ENCODE measurements at regions not wholly inside any gene's neighbourhood (a gene's known extent, or its start where the extent isn't known, plus 50 kb on each side); places are given as distances from the start of the nearest gene placed in this dataset.

DNA sequence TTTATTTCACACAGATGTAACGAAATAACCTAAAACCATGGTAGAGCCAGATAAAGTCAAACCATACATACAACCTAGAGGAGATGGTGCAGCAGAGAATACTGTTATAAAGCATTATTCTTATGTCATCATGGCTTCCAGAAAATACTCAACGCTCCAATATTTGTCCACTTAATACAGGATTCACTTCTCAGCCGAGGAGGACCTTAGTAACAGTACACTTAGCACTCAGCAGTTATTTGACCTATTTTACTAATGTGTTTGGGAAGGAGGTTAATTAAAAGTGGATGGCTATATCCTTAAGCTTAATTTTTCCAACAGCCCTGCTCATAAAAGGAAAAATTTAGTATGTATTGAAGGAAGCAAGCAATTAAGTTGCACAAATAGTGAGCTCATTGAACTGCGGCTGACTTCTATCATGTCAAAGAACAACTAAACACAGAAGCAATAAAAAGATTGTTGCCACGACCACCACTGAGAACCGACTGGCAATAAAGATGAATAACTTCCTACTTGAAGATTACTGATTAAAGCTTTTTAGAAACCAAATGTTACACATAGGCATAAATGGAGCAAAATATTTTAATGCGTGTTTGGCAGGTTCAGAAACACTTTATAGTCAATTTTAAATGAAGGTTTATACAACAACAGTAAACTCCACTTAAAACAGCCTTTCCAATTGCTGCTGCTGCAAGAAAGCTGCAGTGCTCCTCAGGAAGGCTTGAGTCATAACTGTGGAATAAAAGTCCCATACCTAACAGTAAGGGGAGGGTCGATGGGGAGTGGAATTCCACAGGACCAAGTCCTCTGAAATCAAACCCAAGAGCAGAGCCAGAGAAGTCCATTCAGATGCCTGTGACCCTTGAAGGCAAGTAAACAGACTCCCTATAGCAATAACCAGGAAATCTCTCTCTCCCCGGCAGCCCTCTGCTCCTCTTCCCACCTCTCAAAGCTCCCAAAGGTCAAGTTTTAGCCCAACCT is 218.9 kb upstream of the CDKN3 start:
- TF ChIP-seq, protein P1, sequence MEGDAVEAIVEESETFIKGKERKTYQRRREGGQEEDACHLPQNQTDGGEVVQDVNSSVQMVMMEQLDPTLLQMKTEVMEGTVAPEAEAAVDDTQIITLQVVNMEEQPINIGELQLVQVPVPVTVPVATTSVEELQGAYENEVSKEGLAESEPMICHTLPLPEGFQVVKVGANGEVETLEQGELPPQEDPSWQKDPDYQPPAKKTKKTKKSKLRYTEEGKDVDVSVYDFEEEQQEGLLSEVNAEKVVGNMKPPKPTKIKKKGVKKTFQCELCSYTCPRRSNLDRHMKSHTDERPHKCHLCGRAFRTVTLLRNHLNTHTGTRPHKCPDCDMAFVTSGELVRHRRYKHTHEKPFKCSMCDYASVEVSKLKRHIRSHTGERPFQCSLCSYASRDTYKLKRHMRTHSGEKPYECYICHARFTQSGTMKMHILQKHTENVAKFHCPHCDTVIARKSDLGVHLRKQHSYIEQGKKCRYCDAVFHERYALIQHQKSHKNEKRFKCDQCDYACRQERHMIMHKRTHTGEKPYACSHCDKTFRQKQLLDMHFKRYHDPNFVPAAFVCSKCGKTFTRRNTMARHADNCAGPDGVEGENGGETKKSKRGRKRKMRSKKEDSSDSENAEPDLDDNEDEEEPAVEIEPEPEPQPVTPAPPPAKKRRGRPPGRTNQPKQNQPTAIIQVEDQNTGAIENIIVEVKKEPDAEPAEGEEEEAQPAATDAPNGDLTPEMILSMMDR (IDR thresholded peaks at IDR 0.05; ENCODE audit: low read length, missing control alignments) = no peak
- no peak overlapping the region for H3K4me3 ChIP-seq (replicated peaks; ENCODE audit: low read depth, low read length)
- DNase-seq (ENCODE audit: low read depth) = no peak

DNA sequence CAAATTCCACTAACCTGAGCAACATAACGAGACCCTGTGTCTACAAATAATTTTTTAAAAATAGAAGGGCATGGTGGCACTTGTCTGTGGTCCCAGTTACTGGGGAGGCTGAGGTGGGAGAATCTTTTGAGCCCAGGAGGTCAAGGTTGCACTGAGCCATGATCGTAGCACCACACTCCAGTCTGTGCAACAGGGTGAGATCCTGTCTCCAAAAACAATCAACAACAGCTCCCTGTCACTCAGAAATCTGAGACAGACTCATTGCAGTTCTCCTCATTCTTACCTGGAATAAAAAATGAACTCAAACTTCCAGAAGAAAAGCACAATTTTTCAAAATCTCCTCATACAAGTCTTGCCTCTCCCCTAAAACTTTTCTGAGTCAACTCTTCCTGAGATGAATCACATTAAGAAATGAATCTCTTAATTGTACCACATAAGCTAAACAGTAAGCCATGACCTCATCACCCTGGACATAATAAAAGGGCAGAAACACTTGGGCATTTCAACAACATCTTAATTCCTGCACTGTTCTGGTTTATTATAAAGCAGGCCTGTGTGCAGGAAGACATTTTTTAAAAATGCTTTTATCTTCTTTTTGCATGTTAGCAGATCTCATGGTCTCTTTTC is 214.3 kb upstream of the CDKN3 start:
- TF ChIP-seq, protein P1 (IDR thresholded peaks at IDR 0.05; ENCODE audit: low read length, missing control alignments) = no peak
- DNase-seq (ENCODE audit: low read depth) = peak; percentile 40

DNA sequence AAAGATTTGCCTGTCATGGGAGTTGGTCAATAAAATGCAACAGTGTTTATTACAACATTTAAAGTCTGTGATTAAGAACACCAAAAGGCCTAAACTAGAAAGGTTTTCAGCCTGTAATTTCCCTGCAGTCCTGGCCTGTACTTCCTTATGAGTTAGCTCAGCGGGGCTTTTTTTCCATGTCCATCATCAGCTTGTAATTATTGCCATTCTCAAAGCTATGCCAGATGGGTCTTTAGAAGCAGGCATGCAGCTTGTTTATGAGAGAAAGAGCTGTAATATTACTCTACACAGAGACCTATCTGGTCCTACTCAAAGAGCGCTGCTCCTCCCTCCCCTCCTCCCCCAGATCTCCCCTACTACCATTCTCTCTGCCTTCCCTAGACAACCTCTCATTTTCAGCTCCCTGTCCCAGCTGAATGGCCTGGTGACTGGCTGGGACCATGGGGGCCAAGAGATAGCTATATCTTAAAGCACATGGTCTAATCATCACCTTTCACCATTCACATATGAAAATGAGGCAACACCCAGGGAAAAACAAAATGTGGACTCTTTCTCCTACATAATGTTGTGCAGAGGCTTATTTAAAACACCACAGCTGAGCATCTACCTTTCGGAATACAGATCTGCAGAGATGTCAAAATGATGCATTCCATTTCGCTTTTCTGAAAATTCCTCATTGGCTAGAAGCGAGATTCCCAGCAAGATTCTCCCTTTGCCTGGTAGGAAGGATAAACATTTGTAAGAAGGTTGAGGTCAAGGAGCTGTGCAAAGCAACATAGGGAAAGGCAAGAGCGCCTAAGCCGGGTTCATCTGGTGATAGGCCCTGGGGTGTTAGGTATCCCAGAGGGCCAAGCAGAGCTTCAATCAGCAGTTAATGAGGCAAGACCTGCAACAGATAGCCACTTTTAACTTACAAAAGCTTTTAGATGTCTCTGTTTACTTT is 209.7 kb upstream of the CDKN3 start:
- H3K4me3 ChIP-seq (replicated peaks; ENCODE audit: low read depth, low read length) = no peak overlapping the region
- TF ChIP-seq, protein P1 (IDR thresholded peaks at IDR 0.05; ENCODE audit: low read length, missing control alignments) = no peak
- no peak for DNase-seq (ENCODE audit: low read depth)

More for the DNA sequence above, 214.3 kb upstream of the CDKN3 start:
- H3K4me3 ChIP-seq (replicated peaks; ENCODE audit: low read depth, low read length) = no peak overlapping the region

DNA sequence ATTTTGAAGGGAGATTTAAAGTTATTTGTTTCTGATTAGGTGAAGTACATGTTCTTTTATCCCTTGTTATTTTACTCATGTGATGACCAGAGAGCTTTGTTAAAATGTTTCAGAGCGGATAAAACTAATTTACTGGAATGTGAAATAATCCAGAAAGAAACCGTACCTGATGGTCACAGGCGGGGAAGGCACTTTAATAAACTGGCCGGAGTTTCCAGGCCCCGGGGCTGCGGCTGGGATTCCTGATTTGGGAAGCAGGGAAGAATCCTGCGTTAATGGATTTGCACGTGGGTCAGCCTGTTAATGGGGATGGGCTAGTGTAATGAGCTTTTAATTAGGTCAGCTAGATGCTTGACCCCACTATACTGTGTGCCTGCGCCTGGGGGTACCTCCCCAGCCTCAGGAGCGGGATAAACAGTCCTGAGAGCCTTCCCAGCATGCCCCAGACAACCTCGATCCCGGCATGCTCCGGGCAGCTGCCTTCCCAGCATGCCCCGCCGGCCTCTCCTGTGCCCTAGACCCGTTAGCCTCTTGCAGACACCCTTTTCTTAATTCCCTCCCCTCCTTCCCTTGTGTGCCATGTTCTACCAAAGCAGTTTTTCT is 208.6 kb upstream of the CDKN3 start:
- H3K4me3 ChIP-seq (replicated peaks; ENCODE audit: low read depth, low read length) = no peak overlapping the region
- TF ChIP-seq, protein P1 (IDR thresholded peaks at IDR 0.05; ENCODE audit: low read length, missing control alignments) = no peak

DNA sequence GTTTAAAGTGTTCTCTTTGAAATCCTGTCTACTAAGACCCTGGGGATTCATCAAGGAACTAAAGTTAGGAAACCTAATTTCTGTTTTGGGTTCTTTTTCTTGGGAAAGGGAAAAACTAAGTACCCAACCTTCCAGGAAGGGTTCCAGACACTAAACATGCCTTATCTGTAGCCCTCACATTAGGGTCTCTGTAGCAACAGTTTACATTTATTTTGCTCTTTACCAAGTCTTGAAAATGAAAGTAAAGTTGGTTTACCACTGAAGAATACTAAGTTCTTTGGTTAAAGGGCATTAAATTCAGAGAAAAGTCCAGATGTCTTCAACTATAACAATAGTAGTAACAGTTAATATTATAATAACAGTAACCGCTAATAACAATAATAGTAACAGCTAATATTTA is 207.5 kb upstream of the CDKN3 start:
- TF ChIP-seq, protein P1 (IDR thresholded peaks at IDR 0.05; ENCODE audit: low read length, missing control alignments) = no peak
- no peak for DNase-seq (ENCODE audit: low read depth)
- H3K4me3 ChIP-seq (replicated peaks; ENCODE audit: low read depth, low read length) = no peak overlapping the region

More for the DNA sequence above, 208.6 kb upstream of the CDKN3 start:
- DNase-seq (ENCODE audit: low read depth) = no peak

DNA sequence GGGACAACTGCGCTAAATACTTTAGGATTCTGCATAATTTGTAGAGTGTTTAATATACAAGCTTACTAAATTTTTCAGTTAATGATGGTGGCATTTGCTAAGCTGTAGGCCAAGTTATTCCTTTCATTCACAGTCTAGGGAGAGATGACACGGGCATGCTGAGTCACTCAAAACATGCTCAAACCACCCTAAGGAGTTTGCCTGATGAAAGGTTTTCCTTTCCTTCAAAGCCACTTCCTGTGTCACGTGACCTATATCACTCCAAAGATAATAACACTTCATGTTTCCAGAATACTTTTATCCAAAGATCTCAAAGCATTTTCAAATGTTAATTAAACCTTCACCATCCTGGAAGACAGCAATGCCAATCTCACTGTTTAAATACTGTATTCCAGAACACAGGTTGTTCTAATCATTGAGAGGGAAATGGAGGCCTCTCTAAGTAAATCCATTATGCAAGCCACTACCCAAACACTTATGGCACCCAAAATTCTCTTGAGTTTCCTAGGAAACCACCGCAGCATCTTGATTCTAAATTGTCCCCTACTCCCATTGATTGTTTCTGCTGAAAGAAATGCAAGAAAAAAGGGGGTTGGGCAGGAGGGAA is 207.0 kb upstream of the CDKN3 start:
- TF ChIP-seq, protein P1 (IDR thresholded peaks at IDR 0.05; ENCODE audit: low read length, missing control alignments) = no peak
- DNase-seq (ENCODE audit: low read depth) = peak; percentile 67
- no peak overlapping the region for H3K4me3 ChIP-seq (replicated peaks; ENCODE audit: low read depth, low read length)
